Endothelial cell of umbilical vein (primary cell): ENCODE measurements at regions not wholly inside any gene's neighbourhood (a gene's known extent, or its start where the extent isn't known, plus 50 kb on each side); places are given as distances from the start of the nearest gene placed in this dataset.

Experiments
- BruUV-seq: library from RNA; stranded (reverse); fragments of 400-500 nt; replicated peaks from 2 replicates; lab custom pipeline; 2021; lab: Mats Ljungman, UMichigan
- CTCF ChIA-PET: fragments of 300-600, 350-600 bp; sonication (Branson Sonifier 250); formaldehyde crosslinking; loops from one replicate; lab custom pipeline; 2021; ENCODE audit warnings: antibody characterized with exemption, inconsistent platforms; lab: Charles Lee
- POLR2A ChIA-PET: fragments of 300-600, 350-600 bp; sonication (Branson Sonifier 250); formaldehyde crosslinking; loops from one replicate; lab custom pipeline; 2021; ENCODE audit warnings: antibody characterized with exemption, inconsistent platforms; lab: Charles Lee
- DNase-seq: peaks from one replicate; pipeline ENCODE4 v3.0.0-alpha.2; 2011; ENCODE audit warnings: low read depth, low spot score
- FAIRE-seq: peaks from 2 replicates; lab custom pipeline; 2011; peaks lifted over from hg19 to GRCh38; lab: Jason Lieb, UNC
- H2AFZ ChIP-seq: 2 replicates; pipeline ENCODE4 v1.6.0; 2012; ENCODE audit warnings: low read depth, low read length, control low read depth, inconsistent platforms
- H3K27ac ChIP-seq: 2 replicates; pipeline ENCODE4 v1.5.1; 2011; ENCODE audit warnings: low read depth, mild to moderate bottlenecking, control low read depth, low read length, moderate library complexity; ENCODE audit not compliant: insufficient read depth
- H3K27me3 ChIP-seq, 2 experiments: 2 replicates each; pipeline versions ENCODE4 v1.6.0 to v1.6.1; 2011; ENCODE audit warnings: low read length in 2 of 2, mixed read lengths in 1 of 2; ENCODE audit not compliant: control insufficient read depth in 2 of 2, insufficient read depth in 2 of 2
- H3K36me3 ChIP-seq, 2 experiments: 2 replicates in 1 of 2; 3 replicates in 1 of 2; pipeline ENCODE4 v1.5.1; 2011; ENCODE audit warnings: low read length in 2 of 2, mild to moderate bottlenecking in 1 of 2, moderate library complexity in 1 of 2; ENCODE audit not compliant: control insufficient read depth in 2 of 2, insufficient read depth in 2 of 2; ENCODE audit errors: extremely low read depth in 1 of 2
- H3K4me1 ChIP-seq: 3 replicates; pipeline ENCODE4 v1.5.1; 2011; ENCODE audit warnings: mild to moderate bottlenecking, low read length; ENCODE audit not compliant: control insufficient read depth, insufficient read depth; ENCODE audit errors: extremely low read depth
- H3K4me2 ChIP-seq: 2 replicates; pipeline ENCODE4 v1.6.1; 2011; ENCODE audit warnings: low read length, control low read depth, mixed read lengths; ENCODE audit not compliant: insufficient read depth
- H3K4me3 ChIP-seq, 3 experiments: fragments of 200-600 bp in 1 of 3; sonication (generic), shearing (Covaris generic) in 1 of 3; replicated peaks in 1 of 3; 2 replicates each; pipeline ENCODE4 v1.5.1; 2011 to 2016; ENCODE audit warnings: control low read depth in 3 of 3, low read length in 3 of 3, mild to moderate bottlenecking in 2 of 3, inconsistent platforms in 1 of 3, low read depth in 1 of 3, moderate library complexity in 1 of 3; ENCODE audit not compliant: insufficient read depth in 1 of 3
- H3K79me2 ChIP-seq: 2 replicates; pipeline ENCODE4 v1.6.0; 2012; ENCODE audit warnings: low read length, inconsistent platforms; ENCODE audit not compliant: control insufficient read depth, insufficient read depth
- H3K9ac ChIP-seq: replicated peaks from 2 replicates; pipeline ENCODE3; 2011; ENCODE audit warnings: low read length, control low read depth; ENCODE audit not compliant: insufficient read depth; ENCODE audit errors: extremely low read depth
- H3K9me1 ChIP-seq: replicated peaks from 3 replicates; pipeline ENCODE4 v1.6.0; 2011; ENCODE audit warnings: mild to moderate bottlenecking, low read length; ENCODE audit not compliant: control insufficient read depth, insufficient read depth; ENCODE audit errors: extremely low read depth
- H3K9me3 ChIP-seq: replicated peaks from 2 replicates; pipeline ENCODE4 v1.5.1; 2012; ENCODE audit warnings: low read length, inconsistent platforms; ENCODE audit not compliant: control insufficient read depth, insufficient read depth
- H4K20me1 ChIP-seq: replicated peaks from 2 replicates; pipeline ENCODE3; 2011; ENCODE audit warnings: mild to moderate bottlenecking, low read length; ENCODE audit not compliant: control insufficient read depth, insufficient read depth; ENCODE audit errors: extremely low read depth
- CTCF ChIP-seq, 2 donors: IDR thresholded peaks; 1 replicate in 1 of 2; 2 replicates in 1 of 2; pipeline ENCODE4 v1.5.1; 2011; ENCODE audit warnings: low read length in 2 of 2, mild to moderate bottlenecking in 2 of 2, moderate library complexity in 2 of 2, control low read depth in 1 of 2, inconsistent platforms in 1 of 2, low read depth in 1 of 2; ENCODE audit not compliant: insufficient read depth in 1 of 2; ENCODE audit errors: extremely low read depth in 1 of 2
- EZH2 ChIP-seq: IDR thresholded peaks from 2 replicates; pipeline ENCODE4 v1.6.1; 2012; ENCODE audit warnings: borderline replicate concordance, low read depth, mild to moderate bottlenecking, moderate library complexity, low read length, inconsistent platforms; ENCODE audit not compliant: severe bottlenecking
- FOS ChIP-seq: IDR thresholded peaks from 2 replicates; pipeline ENCODE4 v1.6.1; 2011; ENCODE audit warnings: mild to moderate bottlenecking, low read length, moderate library complexity, borderline replicate concordance; ENCODE audit not compliant: insufficient read depth
- GATA2 ChIP-seq: IDR thresholded peaks from 2 replicates; pipeline ENCODE4 v1.7.0; 2011; ENCODE audit warnings: low read depth, mild to moderate bottlenecking, moderate library complexity, mixed read lengths, low read length; ENCODE audit not compliant: insufficient read length, insufficient read depth
- JUN ChIP-seq: IDR thresholded peaks from 2 replicates; pipeline ENCODE4 v1.6.1; 2011; ENCODE audit warnings: borderline replicate concordance, low read depth; ENCODE audit not compliant: insufficient read length, insufficient read depth
- MAX ChIP-seq: IDR thresholded peaks from 2 replicates; pipeline ENCODE4 v1.6.1; 2011; ENCODE audit not compliant: insufficient read depth, insufficient read length
- MYC ChIP-seq: IDR thresholded peaks from one replicate; pipeline ENCODE4 v1.6.1; 2011; ENCODE audit warnings: mild to moderate bottlenecking, low read depth, low read length
- POLR2A ChIP-seq: IDR thresholded peaks from 2 replicates; pipeline ENCODE4 v1.6.1; 2012; ENCODE audit warnings: low read depth, mild to moderate bottlenecking, control low read depth, low read length
- POLR2AphosphoS5 ChIP-seq: IDR thresholded peaks from 2 replicates; pipeline ENCODE4 v1.6.1; 2012; ENCODE audit warnings: low read depth, mild to moderate bottlenecking, control low read depth, low read length, moderate library complexity; ENCODE audit not compliant: insufficient read depth
- dilution Hi-C: fragments of 300-500 bp; cut with MboI; formaldehyde crosslinking; loops from one replicate; pipeline ENCODE4 v1.15.0; 2019; ENCODE audit warnings: low sequenced_read_pairs; ENCODE audit not compliant: extremely low pct_ligation_motif_present
- intact Hi-C: fragments of 100-400 bp; cut with micrococcal nuclease; formaldehyde crosslinking; loops from one replicate; pipeline ENCODE4 v1.10.0; 2022

- Histone ChIP-seq H3K9ac (no peak overlapping the region), H3K4me3 (no peak overlapping the region), H3K27ac (no peak overlapping the region), H3K9me3 (no peaks in the 10 kb centered on the region), H3K27me3 (no peaks in the 10 kb centered on the region), H4K20me1 (no peaks in the 10 kb centered on the region), H2AFZ (no peak overlapping the region), H3K4me2 (no peak overlapping the region), H3K36me3 (no peaks in the 10 kb centered on the region), H3K79me2 (no peaks in the 10 kb centered on the region), H3K9me1 (no peaks in the 10 kb centered on the region), H3K4me1 (no peaks in the 10 kb centered on the region)
- no peak for FAIRE-seq
- CTCF ChIA-PET, result no interaction called here
- no TSS peak for BruUV-seq
- intact Hi-C loops (no loop called here), dilution Hi-C loops (no loop called here)
- POLR2A ChIA-PET, result no interaction called here
- TF ChIP-seq MYC, result no peak
- no peak for TF ChIP-seq POLR2AphosphoS5
- TF ChIP-seq GATA2, result no peak
- TF ChIP-seq MAX, result no peak
- no peak for TF ChIP-seq POLR2A
- no peak for TF ChIP-seq JUN
- no peak for DNase-seq
These were observed 208.1 kb downstream of the CAVIN4 start for GRCh38 chr9:100785946-100786345.

GRCh38 chr9:100794738-100795269 is 216.9 kb downstream of the CAVIN4 start:
- no peak for DNase-seq
- Histone ChIP-seq H3K4me3 (no peak overlapping the region), H3K27ac (no peak overlapping the region), H3K9ac (no peak overlapping the region), H3K4me1 (no peaks in the 10 kb centered on the region), H3K36me3 (no peaks in the 10 kb centered on the region), H3K4me2 (no peak overlapping the region), H3K79me2 (no peaks in the 10 kb centered on the region), H3K9me3 (peaks cover 2% of the 10 kb centered on the region), H3K9me1 (no peaks in the 10 kb centered on the region), H2AFZ (no peak overlapping the region), H4K20me1 (no peaks in the 10 kb centered on the region), H3K27me3 (no peaks in the 10 kb centered on the region)
- no peak for FAIRE-seq
- no peak for TF ChIP-seq POLR2A
- TF ChIP-seq GATA2, result no peak
- no peak for TF ChIP-seq MAX
- no peak for TF ChIP-seq EZH2
- TF ChIP-seq CTCF (IDR thresholded peaks at IDR 0.05; ENCODE audit: extremely low read depth in 1 of 2, insufficient read depth in 1 of 2, low read depth in 1 of 2, low read length in 2 of 2), result no peak
- no peak for TF ChIP-seq FOS
- TF ChIP-seq POLR2AphosphoS5, result no peak
- no peak for TF ChIP-seq JUN
- TF ChIP-seq MYC, result no peak
- ChIA-PET POLR2A (no interaction called here), CTCF (no interaction called here)
- intact Hi-C loops, result no loop called here
- no TSS peak for BruUV-seq
- dilution Hi-C loops, result no loop called here
